HAP-1 (cell line): ENCODE measurements at regions not wholly inside any gene's neighbourhood (a gene's known extent, or its start where the extent isn't known, plus 50 kb on each side); places are given as distances from the start of the nearest gene placed in this dataset.
"Not testable (repeated sequence)": the region's sequence is repeated elsewhere in the genome, so short reads cannot be mapped to it uniquely, and the experiment has no call there.

Source experiments
- DNase-seq, 2 experiments: peaks; one replicate each; pipeline ENCODE4 v3.0.0-alpha.2; 2016 to 2020; ENCODE audit warnings: low spot score in 2 of 2
- H3K27me3 ChIP-seq: fragments of 250-450 bp; sonication (Bioruptor Pico); 2 replicates; pipeline ENCODE4 v1.5.1; 2020; ENCODE audit warnings: low read depth, mild to moderate bottlenecking, moderate library complexity
- H3K36me3 ChIP-seq: fragments of 250-450 bp; sonication (Bioruptor Pico); replicated peaks from 2 replicates; pipeline ENCODE4 v1.5.1; 2020; ENCODE audit warnings: mild to moderate bottlenecking
- H3K4me1 ChIP-seq: fragments of 250-450 bp; sonication (Bioruptor Pico); 2 replicates; pipeline ENCODE4 v1.5.1; 2020; ENCODE audit warnings: mild to moderate bottlenecking
- H3K4me3 ChIP-seq: fragments of 250-450 bp; sonication (Bioruptor Pico); 2 replicates; pipeline ENCODE4 v1.5.1; 2020; ENCODE audit warnings: mild to moderate bottlenecking, moderate library complexity
- H3K9me3 ChIP-seq: fragments of 250-450 bp; sonication (Bioruptor Pico); 2 replicates; pipeline ENCODE4 v1.5.1; 2020; ENCODE audit warnings: mild to moderate bottlenecking, moderate library complexity
- in situ Hi-C: fragments of 300-500 bp; cut with MboI; formaldehyde crosslinking; loops from 3 replicates; pipeline ENCODE4 v1.14.3; 2020; ENCODE audit warnings: low sequenced_read_pairs, inconsistent platforms, mixed read lengths

GRCh38 chr6:23736577-23736976, 389.4 kb upstream of the NRSN1 start:
- in situ Hi-C loops: no loop called here
- Histone ChIP-seq H3K4me3 (no peak overlapping the region), H3K4me1 (no peaks in the 10 kb centered on the region), H3K9me3 (no peaks in the 10 kb centered on the region; the same call in 1 of the 2 replicates), H3K36me3 (no peaks in the 10 kb centered on the region), H3K27me3 (no peaks in the 10 kb centered on the region; the same call in 1 of the 2 replicates)
- DNase-seq: no peak

GRCh38 chr6:23747239-23747638, 378.8 kb upstream of the NRSN1 start:
- peaks cover 3% of the 10 kb centered on the region; the same call in 1 of the 2 replicates for H3K27me3 ChIP-seq
- no peak for DNase-seq
- H3K36me3 ChIP-seq: no peaks in the 10 kb centered on the region
- no peaks in the 10 kb centered on the region for H3K9me3 ChIP-seq
- no peak overlapping the region for H3K4me3 ChIP-seq
- H3K4me1 ChIP-seq: no peaks in the 10 kb centered on the region
- in situ Hi-C loops: no loop called here

- H3K4me1 ChIP-seq: no peaks in the 10 kb centered on the region
- no peak for DNase-seq
- no peak overlapping the region for H3K4me3 ChIP-seq
- H3K36me3 ChIP-seq: no peaks in the 10 kb centered on the region
- no peaks in the 10 kb centered on the region for H3K9me3 ChIP-seq
- peaks cover 3% of the 10 kb centered on the region; the same call in 1 of the 2 replicates for H3K27me3 ChIP-seq
- in situ Hi-C loops: no loop called here
Measured at GRCh38 chr6:23752414-23752813, 373.6 kb upstream of the NRSN1 start.

GRCh38 chr6:23754197-23754596, 371.8 kb upstream of the NRSN1 start:
- Histone ChIP-seq H3K4me1 (no peaks in the 10 kb centered on the region), H3K36me3 (no peaks in the 10 kb centered on the region), H3K27me3 (no peaks in the 10 kb centered on the region; the same call in 1 of the 2 replicates), H3K4me3 (no peak overlapping the region), H3K9me3 (no peaks in the 10 kb centered on the region)
- in situ Hi-C loops: no loop called here
- DNase-seq: no peak

- no peak overlapping the region for H3K4me3 ChIP-seq
- H3K4me1 ChIP-seq: no peaks in the 10 kb centered on the region
- no peaks in the 10 kb centered on the region for H3K27me3 ChIP-seq
- H3K9me3 ChIP-seq: no peaks in the 10 kb centered on the region
- no peak for DNase-seq
- in situ Hi-C loops: no loop called here
- no peaks in the 10 kb centered on the region for H3K36me3 ChIP-seq
Measured at GRCh38 chr6:23775127-23775526, 350.9 kb upstream of the NRSN1 start.

GRCh38 chr6:23783901-23784300, 342.1 kb upstream of the NRSN1 start:
- in situ Hi-C loops: no loop called here
- no peaks in the 10 kb centered on the region for H3K4me1 ChIP-seq
- H3K36me3 ChIP-seq: no peaks in the 10 kb centered on the region
- no peaks in the 10 kb centered on the region for H3K27me3 ChIP-seq
- no peak overlapping the region for H3K4me3 ChIP-seq
- DNase-seq: no peak
- H3K9me3 ChIP-seq: no peaks in the 10 kb centered on the region

GRCh38 chr6:23784301-23784919, 341.6 kb upstream of the NRSN1 start:
- no peak overlapping the region for H3K4me3 ChIP-seq
- H3K4me1 ChIP-seq: no peaks in the 10 kb centered on the region
- DNase-seq: no peak
- H3K36me3 ChIP-seq: no peaks in the 10 kb centered on the region
- no peaks in the 10 kb centered on the region for H3K27me3 ChIP-seq
- H3K9me3 ChIP-seq: no peaks in the 10 kb centered on the region
- in situ Hi-C loops: no loop called here

- Histone ChIP-seq H3K36me3 (no peaks in the 10 kb centered on the region), H3K27me3 (no peaks in the 10 kb centered on the region), H3K9me3 (no peaks in the 10 kb centered on the region), H3K4me1 (no peaks in the 10 kb centered on the region), H3K4me3 (no peak overlapping the region)
- no peak for DNase-seq
- in situ Hi-C loops: no loop called here
Measured at GRCh38 chr6:23790756-23791155, 335.3 kb upstream of the NRSN1 start.

GRCh38 chr6:23797041-23797440, 329.0 kb upstream of the NRSN1 start:
- Histone ChIP-seq H3K36me3 (no peaks in the 10 kb centered on the region), H3K4me1 (no peaks in the 10 kb centered on the region), H3K27me3 (no peaks in the 10 kb centered on the region), H3K4me3 (no peak overlapping the region), H3K9me3 (no peaks in the 10 kb centered on the region)
- in situ Hi-C loops: no loop called here
- DNase-seq: no peak

- H3K27me3 ChIP-seq, in situ Hi-C loops, H3K4me1 ChIP-seq, H3K36me3 ChIP-seq, DNase-seq, H3K9me3 ChIP-seq, H3K4me3 ChIP-seq: not testable (repeated sequence)
Measured at GRCh38 chr6:23804289-23804688, 321.7 kb upstream of the NRSN1 start.

- H3K4me3 ChIP-seq, in situ Hi-C loops, H3K9me3 ChIP-seq, H3K4me1 ChIP-seq, H3K27me3 ChIP-seq, DNase-seq, H3K36me3 ChIP-seq: not testable (repeated sequence)
Measured at GRCh38 chr6:23821141-23821540, 304.9 kb upstream of the NRSN1 start.

- H3K9me3 ChIP-seq: no peaks in the 10 kb centered on the region
- no peak for DNase-seq
Measured at GRCh38 chr6:23823421-23823820, 302.6 kb upstream of the NRSN1 start.

GRCh38 chr6:23826572-23826971, 299.4 kb upstream of the NRSN1 start:
- DNase-seq: no peak
- H3K36me3 ChIP-seq: no peaks in the 10 kb centered on the region
- in situ Hi-C loops: no loop called here
- no peak overlapping the region for H3K4me3 ChIP-seq
- no peaks in the 10 kb centered on the region; the same call in 1 of the 2 replicates for H3K4me1 ChIP-seq
- H3K27me3 ChIP-seq: no peaks in the 10 kb centered on the region
- no peaks in the 10 kb centered on the region for H3K9me3 ChIP-seq

More at GRCh38 chr6:23823421-23823820, 302.6 kb upstream of the NRSN1 start:
- H3K27me3 ChIP-seq: no peaks in the 10 kb centered on the region
- H3K4me3 ChIP-seq: no peak overlapping the region
- H3K36me3 ChIP-seq: no peaks in the 10 kb centered on the region
- in situ Hi-C loops: no loop called here
- H3K4me1 ChIP-seq: no peaks in the 10 kb centered on the region; the same call in 1 of the 2 replicates

- Histone ChIP-seq H3K9me3 (no peaks in the 10 kb centered on the region), H3K36me3 (no peaks in the 10 kb centered on the region), H3K4me3 (no peak overlapping the region), H3K4me1 (no peaks in the 10 kb centered on the region), H3K27me3 (no peaks in the 10 kb centered on the region)
- in situ Hi-C loops: no loop called here
- DNase-seq: no peak
Measured at GRCh38 chr6:23828861-23829260, 297.2 kb upstream of the NRSN1 start.

GRCh38 chr6:23841116-23841515, 284.9 kb upstream of the NRSN1 start:
- Histone ChIP-seq H3K4me1 (no peaks in the 10 kb centered on the region), H3K4me3 (no peak overlapping the region), H3K27me3 (no peaks in the 10 kb centered on the region), H3K9me3 (no peaks in the 10 kb centered on the region), H3K36me3 (no peaks in the 10 kb centered on the region)
- in situ Hi-C loops: no loop called here
- no peak for DNase-seq
